HG02623 (cell line): ENCODE measurements at regions not wholly inside any gene's neighbourhood (a gene's known extent, or its start where the extent isn't known, plus 50 kb on each side); places are given as distances from the start of the nearest gene placed in this dataset.
A peak's percentile ranks its signal among the peaks of the same experiment; 100 is the strongest.

Source experiments
- ATAC-seq: cut with Tn5 transposase; IDR thresholded peaks from one replicate; pipeline ENCODE4 v1.9.1; 2021; ENCODE audit warnings: moderate library complexity; ENCODE audit not compliant: unreplicated experiment

- ATAC-seq, result no peak
Observed at GRCh38 chr9:99607842-99608448, 213.7 kb upstream of the NR4A3 start.

GRCh38 chr9:99614341-99614740 lies 207.3 kb upstream of the NR4A3 start:
- ATAC-seq, result no peak

- no peak for ATAC-seq
Observed at GRCh38 chr9:99621040-99621439, 200.6 kb upstream of the NR4A3 start.

- ATAC-seq, result no peak
Observed at GRCh38 chr9:99622679-99623078, 199.0 kb upstream of the NR4A3 start.

- no peak for ATAC-seq
Observed at GRCh38 chr9:99623780-99624364, 197.8 kb upstream of the NR4A3 start.

GRCh38 chr9:99624499-99625233 lies 197.0 kb upstream of the NR4A3 start:
- ATAC-seq, result no peak

- no peak for ATAC-seq
Observed at GRCh38 chr9:99626426-99626825, 195.3 kb upstream of the NR4A3 start.

- ATAC-seq, result no peak
Observed at GRCh38 chr9:99628285-99628684, 193.4 kb upstream of the NR4A3 start.

- no peak for ATAC-seq
Observed at GRCh38 chr9:99628849-99629620, 192.7 kb upstream of the NR4A3 start.

- ATAC-seq, result no peak
Observed at GRCh38 chr9:99632349-99633038, 189.2 kb upstream of the NR4A3 start.

- no peak for ATAC-seq
Observed at GRCh38 chr9:99633265-99633664, 188.4 kb upstream of the NR4A3 start.

GRCh38 chr9:99634186-99634585 lies 187.5 kb upstream of the NR4A3 start:
- no peak for ATAC-seq

GRCh38 chr9:99635032-99635431 lies 186.7 kb upstream of the NR4A3 start:
- ATAC-seq, result no peak

GRCh38 chr9:99637641-99638040 lies 184.0 kb upstream of the NR4A3 start:
- ATAC-seq, result no peak

- ATAC-seq, result no peak
Observed at GRCh38 chr9:99638971-99639370, 182.7 kb upstream of the NR4A3 start.

- no peak for ATAC-seq
Observed at GRCh38 chr9:99647604-99648003, 174.1 kb upstream of the NR4A3 start.

- ATAC-seq, result no peak
Observed at GRCh38 chr9:99650187-99650874, 171.4 kb upstream of the NR4A3 start.

GRCh38 chr9:99660191-99660636 lies 161.5 kb upstream of the NR4A3 start:
- ATAC-seq, result peak; percentile 93

- no peak for ATAC-seq
Observed at GRCh38 chr9:99663297-99663696, 158.4 kb upstream of the NR4A3 start.

GRCh38 chr9:99663856-99664255 lies 157.8 kb upstream of the NR4A3 start:
- ATAC-seq, result no peak
